ENCODE measurements at regions not wholly inside any gene's neighbourhood (a gene's known extent, or its start where the extent isn't known, plus 50 kb on each side); places are given as distances from the start of the nearest gene placed in this dataset.

DNA sequence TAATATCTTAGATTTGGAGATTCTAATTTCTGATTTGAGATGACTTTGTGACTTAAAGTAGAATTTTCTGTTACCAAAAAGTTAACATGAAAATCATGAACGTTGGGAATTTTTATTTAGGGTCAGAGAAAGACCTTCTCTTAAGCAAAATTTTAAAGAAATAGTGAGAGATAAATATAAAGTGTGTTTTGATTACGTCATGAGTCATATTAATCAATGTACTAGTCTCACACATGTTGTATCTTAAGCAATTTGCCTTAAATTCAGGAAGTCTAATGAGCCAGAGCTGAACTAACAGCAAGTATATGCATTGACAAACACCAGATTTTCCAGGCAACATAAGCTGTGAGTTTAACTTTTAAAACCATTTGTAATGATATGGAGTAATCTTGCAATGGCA lies 765.5 kb upstream of the SORCS1 start:
- Histone ChIP-seq H4K5ac (ENCODE audit: low read depth, low read length) (no peak overlapping the region), H3K14ac (replicated peaks; ENCODE audit: low read depth, low read length) (no peak overlapping the region), H3K4me2 (ENCODE audit: low read depth, low read length) (no peak overlapping the region), H3K4me1 (ENCODE audit: control insufficient read depth, insufficient read depth, low read length) (no peaks in the 10 kb centered on the region), H3K9me1 (ENCODE audit: insufficient read depth, low read length) (no peaks in the 10 kb centered on the region), H3K27me3 (ENCODE audit: control insufficient read depth, insufficient read depth, low read length) (no peaks in the 10 kb centered on the region), H4K8ac (ENCODE audit: low read depth in 2 of 2, low read length in 2 of 2) (no peak overlapping the region), H3K56ac (ENCODE audit: extremely low read depth, insufficient read depth, low read length) (no peak overlapping the region), H4K20me1 (ENCODE audit: insufficient read depth, low read length) (no peaks in the 10 kb centered on the region), H3K9me3 (ENCODE audit: control insufficient read depth, insufficient read depth, low read length) (0 out of 2 replicates have a peak, but pooled peaks cover 2% of the 10 kb centered on the region), H3K36me3 (ENCODE audit: control insufficient read depth, insufficient read depth, low read length) (no peaks in the 10 kb centered on the region), H3K27ac (ENCODE audit: insufficient read depth, low read length) (no peak overlapping the region), H3K4me3 (ENCODE audit: insufficient read depth, low read depth, low read length) (no peak overlapping the region), H3K18ac (ENCODE audit: low read depth, low read length) (no peak overlapping the region), H3K9ac (ENCODE audit: low read depth, low read length) (no peak overlapping the region), H2BK20ac (ENCODE audit: low read depth, low read length) (no peak overlapping the region), H2AK5ac (ENCODE audit: low read depth, low read length) (no peak overlapping the region), H2BK15ac (ENCODE audit: low read depth, low read length) (no peak overlapping the region), H2BK5ac (ENCODE audit: low read depth, low read length, poor library complexity, severe bottlenecking) (no peak overlapping the region), H3K23ac (ENCODE audit: low read depth, low read length) (no peak overlapping the region), H2AFZ (replicated peaks; ENCODE audit: low read length, poor library complexity) (no peak overlapping the region), H2AK9ac (replicated peaks; ENCODE audit: low read depth, low read length, poor library complexity) (no peak overlapping the region), H2BK120ac (ENCODE audit: low read depth, low read length) (no peak overlapping the region), H3K4ac (ENCODE audit: low read depth, low read length) (no peak overlapping the region), H3K79me1 (ENCODE audit: low read depth in 1 of 2, low read length in 2 of 2) (no peaks in the 10 kb centered on the region), H4K91ac (ENCODE audit: insufficient read depth, low read depth, low read length) (no peak overlapping the region)
- no CpG with 5 or more reads among the region's 2 CpGs for WGBS, 2 experiments (ENCODE audit: extremely low coverage in 2 of 2, insufficient read length in 1 of 2)
- intact Hi-C loops (cut with micrococcal nuclease) (no loop called here), in situ Hi-C loops (cut with MboI; ENCODE audit: low sequenced_read_pairs) (no loop called here), dilution Hi-C loops (cut with HindIII; ENCODE audit: low sequenced_read_pairs, unreplicated experiment) (no loop called here)
- ChIA-PET CTCF (no interaction called here), POLR2A (ENCODE audit: unreplicated experiment) (no interaction called here)
- BruUV-seq (replicated peaks) = no TSS peak
- no peak for ATAC-seq (ENCODE audit: low read depth)
- TF ChIP-seq ELK1 (IDR thresholded peaks at IDR 0.05; ENCODE audit: borderline replicate concordance, low read depth, low read length) (no peak), CTCF (conservative IDR thresholded peaks at IDR 0.05; ENCODE audit: low read depth, low read length) (no peak), MXI1 (IDR thresholded peaks at IDR 0.05; ENCODE audit: borderline replicate concordance, low read depth, low read length) (no peak), BHLHE40 (IDR thresholded peaks at IDR 0.05; ENCODE audit: low read depth, low read length) (no peak), CHD1 (IDR thresholded peaks at IDR 0.05; ENCODE audit: low read depth, low read length) (no peak), MAFK (IDR thresholded peaks at IDR 0.05; ENCODE audit: low read depth, low read length) (no peak), SMC3 (IDR thresholded peaks at IDR 0.05; ENCODE audit: low read depth, low read length) (no peak), FOS (IDR thresholded peaks at IDR 0.05; ENCODE audit: low read depth, low read length) (no peak)
- TF ChIP-seq, protein P1, sequence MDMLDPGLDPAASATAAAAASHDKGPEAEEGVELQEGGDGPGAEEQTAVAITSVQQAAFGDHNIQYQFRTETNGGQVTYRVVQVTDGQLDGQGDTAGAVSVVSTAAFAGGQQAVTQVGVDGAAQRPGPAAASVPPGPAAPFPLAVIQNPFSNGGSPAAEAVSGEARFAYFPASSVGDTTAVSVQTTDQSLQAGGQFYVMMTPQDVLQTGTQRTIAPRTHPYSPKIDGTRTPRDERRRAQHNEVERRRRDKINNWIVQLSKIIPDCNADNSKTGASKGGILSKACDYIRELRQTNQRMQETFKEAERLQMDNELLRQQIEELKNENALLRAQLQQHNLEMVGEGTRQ (IDR thresholded peaks at IDR 0.05; ENCODE audit: low read depth, low read length) = no peak
- DNase-seq = no peak

Measured in IMR-90 (cell line).